ENCODE measurements at regions not wholly inside any gene's neighbourhood (a gene's known extent, or its start where the extent isn't known, plus 50 kb on each side); places are given as distances from the start of the nearest gene placed in this dataset.
"Not testable (repeated sequence)": the region's sequence is repeated elsewhere in the genome, so short reads cannot be mapped to it uniquely, and the experiment has no call there.

GRCh38 chrX:95622200-95622599 is 1062.4 kb upstream of the DIAPH2 start:
- DNase-seq: no peak

- no peak for DNase-seq
Measured at GRCh38 chrX:95626748-95627147, 1057.9 kb upstream of the DIAPH2 start.

DNA sequence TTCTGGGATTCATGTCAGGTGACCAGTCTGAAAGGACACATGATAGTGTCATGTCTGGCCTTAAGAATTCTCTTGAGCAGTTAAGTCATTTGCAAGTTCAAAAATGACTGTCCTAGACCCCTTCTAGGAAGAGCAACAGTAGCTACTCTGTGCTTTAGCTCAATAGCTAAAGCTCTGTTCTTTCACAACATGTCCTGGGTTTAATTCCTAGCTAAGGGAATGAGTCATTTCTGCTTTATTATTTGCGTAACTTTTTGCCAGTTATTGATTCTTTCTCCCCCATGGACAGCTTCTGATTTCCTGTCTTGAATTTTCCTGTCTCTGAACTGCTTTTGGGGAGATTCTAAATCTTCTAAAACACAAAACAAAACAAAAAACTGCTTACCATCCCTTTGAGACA is 1055.8 kb upstream of the DIAPH2 start:
- DNase-seq: no peak

GRCh38 chrX:95629737-95630136 is 1054.9 kb upstream of the DIAPH2 start:
- no peak for DNase-seq

GRCh38 chrX:95640226-95640625 is 1044.4 kb upstream of the DIAPH2 start:
- DNase-seq: no peak

DNA sequence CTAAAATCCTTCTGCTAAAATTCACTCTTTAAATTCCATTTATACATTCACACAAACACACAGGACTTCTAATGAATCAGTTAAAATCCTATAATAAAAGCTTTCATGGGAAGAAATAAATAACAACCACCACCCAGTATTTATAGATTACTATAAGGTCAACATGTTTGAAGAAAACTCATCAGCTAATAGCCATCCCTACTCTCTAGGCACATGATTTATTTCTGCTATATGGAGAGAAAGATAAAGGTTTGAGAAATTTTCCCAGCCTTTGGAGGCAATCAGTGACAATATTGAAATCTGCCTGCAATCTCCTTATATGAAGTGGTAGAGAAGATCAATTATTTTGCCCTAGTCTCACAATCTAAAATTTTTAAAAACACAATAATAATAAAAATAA is 1038.9 kb upstream of the DIAPH2 start:
- DNase-seq: no peak

GRCh38 chrX:95662200-95662599 is 1022.4 kb upstream of the DIAPH2 start:
- no peak for DNase-seq

- DNase-seq: no peak
Measured at GRCh38 chrX:95666056-95666455, 1018.6 kb upstream of the DIAPH2 start.

- DNase-seq: no peak
Measured at GRCh38 chrX:95675011-95675410, 1009.6 kb upstream of the DIAPH2 start.

GRCh38 chrX:95675794-95676193 is 1008.8 kb upstream of the DIAPH2 start:
- DNase-seq: no peak

DNA sequence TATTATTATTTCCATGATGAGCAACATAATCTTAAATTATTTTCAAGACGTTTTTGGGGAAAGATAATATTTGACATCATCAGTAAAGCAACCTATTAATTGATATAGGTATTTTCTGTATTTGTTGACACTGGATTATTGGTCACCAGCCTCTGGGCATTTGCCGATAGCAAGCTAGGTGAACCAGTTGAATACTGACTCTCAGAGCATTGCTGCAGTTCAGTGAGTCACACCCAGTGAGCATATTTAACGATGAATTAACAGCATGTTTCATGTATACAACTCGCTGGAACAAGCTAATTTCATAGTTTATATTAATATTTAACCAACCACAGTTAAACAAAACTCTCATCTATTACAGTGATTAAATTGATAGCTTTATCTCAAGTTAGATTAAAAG is 1006.0 kb upstream of the DIAPH2 start:
- no peak for DNase-seq

DNA sequence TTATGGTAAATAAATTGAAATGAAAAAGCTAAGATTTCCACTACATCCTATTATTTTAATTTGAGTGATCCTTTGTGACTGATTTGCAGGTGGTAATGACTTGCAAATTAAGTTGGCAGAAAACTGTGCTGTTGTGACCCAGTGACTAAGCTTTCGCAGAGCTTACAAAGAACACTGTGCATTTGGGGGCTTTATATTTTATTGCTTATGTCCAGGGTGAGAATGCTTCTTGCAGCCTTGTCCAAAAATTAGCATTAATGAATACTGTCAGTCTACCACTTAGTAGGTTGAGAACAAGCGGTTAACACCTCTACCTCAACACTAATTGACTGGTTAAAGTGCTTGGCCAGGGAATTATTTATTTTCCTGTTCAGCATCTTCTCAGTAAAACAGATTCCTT is 991.3 kb upstream of the DIAPH2 start:
- no peak for DNase-seq

GRCh38 chrX:95703696-95704095 is 980.9 kb upstream of the DIAPH2 start:
- no peak for DNase-seq

- DNase-seq: no peak
Measured at GRCh38 chrX:95716841-95717240, 967.8 kb upstream of the DIAPH2 start.

DNA sequence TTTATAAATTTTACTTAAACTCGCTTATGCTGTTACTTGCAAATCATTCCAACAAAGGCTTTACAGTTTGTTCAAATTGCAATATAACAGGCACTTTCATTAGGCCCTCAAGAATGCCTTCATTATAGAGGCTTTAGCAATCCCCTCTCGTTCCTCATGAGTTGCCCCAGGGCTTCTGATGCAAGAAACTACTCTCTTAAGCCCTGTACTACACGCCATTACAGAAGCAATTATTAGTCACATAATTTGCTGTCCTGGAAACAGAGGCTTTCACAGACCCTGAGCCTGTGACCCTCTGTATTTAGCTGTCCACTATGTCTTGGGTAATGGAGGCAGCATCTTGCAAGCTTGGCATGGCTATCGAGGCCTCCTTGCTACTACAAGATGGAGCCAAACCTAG is 965.9 kb upstream of the DIAPH2 start:
- no peak for DNase-seq

DNA sequence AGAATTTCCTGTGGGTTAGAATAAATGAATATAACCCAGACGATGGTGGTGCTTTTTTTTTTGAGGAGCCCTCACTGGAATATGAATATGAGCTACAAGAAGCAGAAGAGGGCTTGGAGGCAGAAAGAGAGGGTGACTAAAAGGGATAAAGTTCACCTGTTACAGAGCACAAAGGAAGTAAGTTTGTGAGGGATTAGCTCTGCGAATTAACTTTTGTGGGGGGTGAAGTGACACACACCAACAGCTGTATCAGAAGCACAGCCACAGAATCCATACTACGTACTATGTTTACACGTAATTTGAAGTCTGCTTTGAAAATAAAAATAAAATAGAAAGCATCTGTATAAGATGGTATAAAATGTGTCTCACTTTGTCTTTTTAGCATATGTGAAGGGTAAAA is 963.6 kb upstream of the DIAPH2 start:
- no peak for DNase-seq

DNA sequence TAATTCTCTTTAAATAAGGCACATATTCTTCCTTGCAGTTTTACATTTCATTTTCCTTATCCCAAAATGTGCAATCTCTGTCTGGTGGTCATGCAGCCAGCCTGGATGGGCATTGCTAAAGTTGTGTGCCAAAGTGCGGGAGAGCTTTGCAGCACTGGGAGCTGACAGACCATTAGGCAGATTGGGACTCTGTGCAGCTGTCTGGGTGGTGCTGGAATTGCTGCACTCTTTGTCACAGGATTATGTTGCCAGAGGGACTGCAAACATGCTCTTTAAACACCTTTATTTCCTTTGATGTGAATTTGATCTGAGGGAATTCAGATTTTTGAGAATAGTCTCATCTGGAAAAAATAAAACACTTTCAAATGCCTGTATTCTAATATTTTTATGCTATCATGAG is 956.2 kb upstream of the DIAPH2 start:
- no peak for DNase-seq

GRCh38 chrX:95729401-95729800 is 955.2 kb upstream of the DIAPH2 start:
- no peak for DNase-seq

GRCh38 chrX:95733426-95733825 is 951.2 kb upstream of the DIAPH2 start:
- DNase-seq: peak; percentile 61

- DNase-seq: peak; percentile 35
Measured at GRCh38 chrX:95754411-95754810, 930.2 kb upstream of the DIAPH2 start.

DNA sequence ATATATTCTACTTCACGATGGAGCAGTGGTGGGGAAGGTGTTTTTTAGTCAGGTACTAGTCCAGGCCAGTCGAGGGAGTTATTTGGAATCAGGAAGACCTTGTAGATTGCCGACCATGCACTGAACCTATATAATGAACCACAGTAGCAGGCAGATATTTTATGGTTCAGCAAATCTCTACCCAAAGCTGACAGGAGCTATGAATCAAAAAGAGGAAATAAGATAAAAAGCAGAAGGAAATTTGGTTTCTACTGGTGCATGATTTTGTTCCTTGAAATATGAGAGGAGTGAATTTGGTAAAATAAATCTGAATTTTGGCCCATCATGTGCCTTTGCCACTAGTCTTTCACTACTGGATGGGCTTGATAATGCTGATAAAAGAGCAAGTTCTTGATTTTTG is 924.3 kb upstream of the DIAPH2 start:
- DNase-seq: no peak

DNA sequence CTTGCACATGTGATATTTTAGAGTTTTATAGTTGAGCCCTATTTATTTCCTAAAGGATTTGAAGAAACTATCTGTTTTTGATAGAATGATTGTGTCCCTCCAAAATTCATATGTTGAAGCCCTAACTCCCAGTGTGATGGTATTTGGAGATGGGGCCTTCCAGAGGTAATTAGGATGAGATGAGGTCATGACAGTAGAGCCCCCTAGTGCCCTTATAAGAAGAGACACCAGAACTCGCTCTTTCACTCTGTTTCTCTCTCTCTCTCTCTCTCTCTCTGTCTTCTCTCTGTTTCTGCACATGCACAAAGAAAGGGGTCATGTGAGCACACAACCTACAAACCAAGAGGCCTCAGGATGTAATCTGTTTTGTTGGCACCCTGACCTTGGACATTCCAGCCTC is 921.9 kb upstream of the DIAPH2 start:
- DNase-seq: peak; percentile 9

GRCh38 chrX:95764972-95765451 is 919.6 kb upstream of the DIAPH2 start:
- peak; percentile 45 for DNase-seq

GRCh38 chrX:95771198-95771597 is 913.4 kb upstream of the DIAPH2 start:
- DNase-seq: not testable (repeated sequence)

- DNase-seq: no peak
Measured at GRCh38 chrX:95791876-95792275, 892.8 kb upstream of the DIAPH2 start.

DNA sequence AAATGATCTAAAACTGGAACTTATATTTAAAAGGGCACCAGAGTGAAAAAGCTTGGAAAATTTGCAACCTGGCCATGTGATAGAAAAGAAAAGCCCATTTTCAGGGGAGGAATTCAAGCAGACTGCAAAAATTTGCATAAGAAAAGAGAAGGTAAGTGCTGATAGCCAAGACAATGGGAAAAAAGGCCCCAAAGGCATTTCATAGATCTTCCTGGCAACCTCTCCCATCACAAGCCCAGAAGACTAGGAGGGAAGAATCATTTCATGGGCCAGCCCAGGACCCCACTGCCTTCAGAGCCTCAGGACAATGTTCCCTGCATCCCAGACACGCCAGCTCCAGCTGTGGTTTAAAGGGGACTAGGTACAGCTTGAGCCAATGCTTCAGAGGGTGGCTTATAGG is 887.3 kb upstream of the DIAPH2 start:
- no peak for DNase-seq
